ENCODE measurements at regions not wholly inside any gene's neighbourhood (a gene's known extent, or its start where the extent isn't known, plus 50 kb on each side); places are given as distances from the start of the nearest gene placed in this dataset.
"Not testable (repeated sequence)": the region's sequence is repeated elsewhere in the genome, so short reads cannot be mapped to it uniquely, and the experiment has no call there.

- TF ChIP-seq CTCF (IDR thresholded peaks at IDR 0.05) (no peak), POLR2A (IDR thresholded peaks at IDR 0.05) (no peak)
- Histone ChIP-seq H3K4me3 (no peak overlapping the region), H3K36me3 (no peaks in the 10 kb centered on the region), H3K4me1 (peaks cover 0 to 4% (median 0%) of the 10 kb centered on the region in 12 donors), H3K27me3 (no peaks in the 10 kb centered on the region), H3K27ac (no peak overlapping the region), H3K9me3 (no peaks in the 10 kb centered on the region)
- no peak for ATAC-seq
- 60 to 69% (median 67%) methylated on average over 7 to 8 of the region's 8 CpGs for WGBS, 4 donors
- intact Hi-C loops (cut with DNase I): no loop called here
- no peak for DNase-seq
Measured at GRCh38 chr10:6987536-6987945, 407.5 kb upstream of the PRKCQ start.

DNA sequence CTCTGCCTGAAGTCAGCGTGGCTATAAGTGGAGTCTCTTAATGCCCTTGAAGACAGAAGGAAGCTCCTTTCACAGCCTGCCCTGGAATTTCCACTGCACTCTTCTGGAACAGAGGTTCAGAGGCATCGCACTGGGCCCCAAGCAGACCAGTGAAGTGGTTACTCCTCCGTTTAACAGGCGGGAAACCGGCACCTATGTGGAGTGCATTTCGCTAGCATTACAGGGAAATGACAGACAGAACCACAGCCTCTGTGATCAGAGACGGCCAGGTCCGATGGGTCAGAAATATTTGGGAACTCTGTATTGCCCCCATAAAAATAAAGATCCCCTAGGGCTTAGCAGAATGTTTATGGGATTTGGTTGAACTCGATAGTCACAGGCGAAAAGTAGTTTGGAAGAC, 406.9 kb upstream of the PRKCQ start:
- Histone ChIP-seq H3K27me3 (no peaks in the 10 kb centered on the region), H3K9me3 (no peaks in the 10 kb centered on the region), H3K36me3 (no peaks in the 10 kb centered on the region), H3K4me3 (no peak overlapping the region), H3K27ac (no peak overlapping the region), H3K4me1 (peaks cover 0 to 4% (median 0%) of the 10 kb centered on the region in 12 donors)
- TF ChIP-seq POLR2A (IDR thresholded peaks at IDR 0.05) (no peak), CTCF (IDR thresholded peaks at IDR 0.05) (no peak)
- ATAC-seq (no peak), DNase-seq (no peak)
- 81 to 84% (median 82%) methylated on average over 10 of the region's 10 CpGs for WGBS, 4 donors
- intact Hi-C loops (cut with DNase I): no loop called here

DNA sequence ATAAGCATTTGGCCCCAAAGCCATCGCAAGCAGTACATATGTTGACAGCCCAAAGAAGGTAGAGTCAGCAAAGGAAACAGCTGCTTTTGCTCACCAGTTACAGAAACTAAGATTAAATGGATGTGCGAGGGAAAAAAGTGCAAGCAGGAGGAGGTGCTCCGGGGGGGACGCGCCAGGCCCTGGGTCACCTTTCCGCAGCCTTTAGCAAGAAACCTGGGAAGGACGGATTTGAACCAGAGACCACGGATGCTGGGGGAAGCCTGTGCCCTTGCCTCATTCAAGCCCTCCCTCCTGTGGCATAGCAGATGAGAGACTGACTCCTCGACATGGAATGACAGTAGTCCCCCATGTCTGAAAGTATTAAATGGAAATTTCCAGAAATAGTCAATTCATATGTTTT, 405.6 kb upstream of the PRKCQ start:
- no peak overlapping the region for H3K4me3 ChIP-seq
- no peaks in the 10 kb centered on the region for H3K9me3 ChIP-seq
- peaks cover 0 to 2% (median 0%) of the 10 kb centered on the region in 12 donors for H3K4me1 ChIP-seq
- no peak for DNase-seq
- H3K36me3 ChIP-seq: no peaks in the 10 kb centered on the region
- WGBS, 4 donors: 61 to 73% (median 69%) methylated on average over 9 of the region's 9 CpGs
- intact Hi-C loops (cut with DNase I): no loop called here
- H3K27ac ChIP-seq: no peak overlapping the region
- no peak for ATAC-seq
- no peak for TF ChIP-seq POLR2A (IDR thresholded peaks at IDR 0.05)
- no peaks in the 10 kb centered on the region for H3K27me3 ChIP-seq

GRCh38 chr10:6984971-6985370, 404.9 kb upstream of the PRKCQ start:
- WGBS, 4 donors: 91 to 94% (median 92%) methylated on average over 2 of the region's 2 CpGs

DNA sequence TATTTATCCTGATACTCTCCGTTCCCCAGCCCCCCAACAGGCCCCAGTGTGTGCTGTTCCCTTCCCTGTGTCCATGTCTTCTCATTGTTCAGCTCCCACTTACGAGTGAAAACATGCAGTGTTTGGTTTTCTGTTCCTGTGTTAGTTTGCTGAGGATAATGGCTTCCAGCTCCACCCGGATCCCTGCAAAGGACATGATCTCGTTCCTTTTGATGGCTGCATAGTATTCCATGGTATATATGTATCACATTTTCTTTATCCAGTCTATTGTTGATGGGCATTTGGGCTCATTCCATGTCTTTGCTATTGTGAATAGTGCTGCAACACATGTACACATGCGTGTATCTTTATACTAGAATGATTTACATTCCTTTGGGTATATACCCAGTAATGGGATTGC, 403.9 kb upstream of the PRKCQ start:
- DNase-seq; intact Hi-C loops (cut with DNase I); H3K4me3 ChIP-seq; H3K27me3 ChIP-seq; H3K4me1 ChIP-seq; H3K36me3 ChIP-seq; H3K9me3 ChIP-seq; ATAC-seq; H3K27ac ChIP-seq: not testable (repeated sequence)
- 73 to 92% (median 89%) methylated on average over 4 to 5 of the region's 5 CpGs for WGBS, 4 donors

More at GRCh38 chr10:6984971-6985370, 404.9 kb upstream of the PRKCQ start:
- no peaks in the 10 kb centered on the region for H3K4me1 ChIP-seq
- H3K27me3 ChIP-seq: no peaks in the 10 kb centered on the region
- H3K27ac ChIP-seq: no peak overlapping the region
- H3K9me3 ChIP-seq: no peaks in the 10 kb centered on the region
- no peak overlapping the region for H3K4me3 ChIP-seq
- intact Hi-C loops (cut with DNase I): no loop called here
- no peak for ATAC-seq
- TF ChIP-seq CTCF (IDR thresholded peaks at IDR 0.05) (no peak), POLR2A (IDR thresholded peaks at IDR 0.05) (no peak)
- H3K36me3 ChIP-seq: no peaks in the 10 kb centered on the region
- no peak for DNase-seq
